NT2/D1 (cell line): ENCODE measurements at regions not wholly inside any gene's neighbourhood (a gene's known extent, or its start where the extent isn't known, plus 50 kb on each side); places are given as distances from the start of the nearest gene placed in this dataset.

Experiments used
- SUZ12 ChIP-seq: IDR thresholded peaks from 2 replicates; pipeline ENCODE4 v1.6.1; 2011; ENCODE audit not compliant: insufficient read length, insufficient read depth; ENCODE audit errors: extremely low read depth
- YY1 ChIP-seq: IDR thresholded peaks from 2 replicates; pipeline ENCODE4 v1.6.1; 2011; ENCODE audit not compliant: insufficient read length, insufficient read depth

GRCh38 chr12:22993609-22994315 lies 368.8 kb downstream of the ETNK1 start:
- TF ChIP-seq YY1 (no peak), SUZ12 (no peak)
